ENCODE measurements at regions not wholly inside any gene's neighbourhood (a gene's known extent, or its start where the extent isn't known, plus 50 kb on each side); places are given as distances from the start of the nearest gene placed in this dataset.
"Not testable (repeated sequence)": the region's sequence is repeated elsewhere in the genome, so short reads cannot be mapped to it uniquely, and the experiment has no call there.

DNA sequence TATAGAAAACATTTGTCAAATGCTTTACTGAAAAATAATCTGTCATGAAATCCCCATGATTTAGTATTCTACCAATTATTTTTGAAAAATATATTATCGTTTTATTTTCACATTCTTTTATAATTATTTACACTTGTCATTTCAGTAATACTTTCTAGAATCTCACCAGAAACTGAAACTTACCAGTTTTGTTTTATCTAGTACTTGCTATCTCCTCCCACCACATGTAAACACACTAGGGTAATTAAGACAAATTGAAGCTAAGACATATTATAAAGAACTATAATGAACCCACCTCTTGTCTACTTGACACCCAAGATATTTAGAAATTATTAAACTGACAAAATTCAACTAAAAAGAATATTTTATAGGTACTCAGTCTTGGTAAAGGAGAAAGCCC is 51.5 kb upstream of the GRM3 start:
- DNase-seq: no peak

DNA sequence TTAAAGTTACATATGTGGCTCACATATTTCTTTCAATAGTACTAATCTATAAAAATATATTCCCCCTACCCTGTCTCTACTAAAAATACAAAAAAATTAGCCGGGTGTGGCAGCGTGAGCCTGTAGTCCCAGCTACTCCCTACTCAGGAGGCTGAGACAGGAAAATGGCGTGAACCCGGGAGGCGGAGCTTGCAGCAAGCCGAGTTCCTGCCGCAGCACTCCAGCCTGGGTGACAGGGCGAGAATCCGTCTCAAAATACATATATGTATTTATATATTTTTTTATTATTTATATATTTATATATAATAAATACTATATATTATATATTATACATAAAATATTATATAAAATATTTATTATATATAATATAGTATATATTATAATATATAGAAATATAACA is 69.7 kb upstream of the GRM3 start:
- DNase-seq: no peak

DNA sequence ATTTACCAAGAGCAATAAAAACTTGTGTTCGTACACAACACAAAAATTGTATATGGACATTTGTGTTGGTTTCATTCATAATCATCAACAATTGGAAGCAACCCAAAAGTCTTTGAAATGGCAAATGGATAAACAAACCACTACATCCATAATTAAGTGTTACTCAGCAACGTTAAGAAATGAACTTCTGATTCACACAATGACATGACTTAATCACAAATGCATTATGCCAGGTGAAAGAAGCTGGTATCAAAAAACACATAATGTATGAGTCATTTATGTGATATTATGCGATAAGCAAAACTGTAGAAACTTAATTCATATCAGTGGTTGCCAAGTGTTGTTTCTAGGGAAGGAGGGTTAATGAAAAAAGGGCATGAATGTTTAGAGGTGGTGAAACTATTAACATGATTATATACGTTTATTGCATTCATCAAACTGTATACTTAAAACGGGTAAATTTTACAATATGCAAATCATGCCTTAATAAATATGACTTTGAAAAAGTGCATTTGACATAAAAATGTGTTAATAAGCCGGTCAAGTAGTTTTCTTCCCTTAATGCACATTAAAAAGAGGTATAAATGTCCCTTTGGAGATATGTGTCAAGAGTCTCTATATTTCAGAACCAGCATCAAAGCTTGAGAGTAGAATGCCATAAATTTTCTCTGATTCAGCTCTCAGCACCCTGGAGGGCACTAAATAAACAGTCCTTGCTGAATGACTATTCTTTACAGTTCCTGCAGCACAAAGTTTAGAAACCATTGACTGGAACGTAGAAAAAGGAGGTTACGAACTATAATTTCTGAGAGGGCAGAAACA is 84.8 kb upstream of the GRM3 start:
- no peak for DNase-seq

DNA sequence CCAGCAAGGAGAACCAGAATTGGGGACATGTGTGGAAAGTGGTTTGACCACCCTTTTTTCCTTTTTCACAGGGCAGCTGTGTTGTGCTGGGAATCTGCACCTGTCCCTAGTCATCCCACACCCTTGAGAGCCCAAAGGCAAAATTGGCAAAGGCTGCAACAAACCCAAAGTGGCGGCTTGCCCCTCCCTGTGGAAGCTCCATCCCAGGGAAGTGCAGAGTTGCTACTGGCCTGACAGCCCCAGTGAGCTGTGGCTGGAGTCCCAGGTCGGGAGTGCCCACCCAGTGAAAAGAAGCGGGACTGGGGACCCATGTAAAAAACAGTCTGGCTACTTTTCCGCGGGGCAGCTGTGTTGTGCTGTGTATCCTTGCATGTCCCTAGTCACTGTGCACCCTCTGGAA is 109.1 kb upstream of the GRM3 start:
- no peak for DNase-seq

DNA sequence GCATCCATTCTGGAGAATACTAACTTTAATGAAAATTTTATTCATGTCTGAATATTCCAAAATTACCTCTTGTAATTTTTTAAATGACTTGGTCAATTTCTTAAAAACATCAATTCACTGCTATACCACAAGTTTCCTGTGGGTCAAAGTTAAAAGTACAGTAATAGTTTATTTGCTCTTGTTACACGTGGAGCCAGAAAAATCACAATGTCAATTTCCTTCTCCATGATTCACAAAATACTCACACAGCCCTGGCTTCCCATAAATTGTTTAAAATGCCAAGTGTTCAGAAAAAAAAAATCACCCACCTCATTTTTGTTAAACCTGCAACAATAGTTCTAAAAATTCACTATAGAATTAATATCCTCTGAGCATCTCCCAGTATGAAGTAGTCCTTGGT is 139.5 kb upstream of the GRM3 start:
- no peak for DNase-seq

DNA sequence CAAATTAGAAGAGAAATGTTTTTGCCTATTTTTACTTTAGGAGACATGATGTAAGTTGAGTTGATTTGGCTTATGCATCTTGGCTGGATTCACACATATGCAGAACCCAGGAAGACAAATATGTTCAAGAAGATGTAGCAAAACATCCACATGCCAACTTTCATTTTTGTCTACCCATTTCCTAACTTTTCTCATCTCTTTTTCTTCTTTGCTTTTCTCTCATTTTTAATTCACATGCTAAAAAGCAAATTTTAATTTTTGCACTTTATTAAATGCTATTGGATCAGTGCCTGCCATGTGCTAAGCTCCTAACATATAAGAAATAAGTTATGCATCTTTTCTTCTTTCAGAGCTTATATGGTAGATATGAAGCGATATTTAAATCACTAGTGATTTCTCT is 143.7 kb upstream of the GRM3 start:
- no peak for DNase-seq

DNA sequence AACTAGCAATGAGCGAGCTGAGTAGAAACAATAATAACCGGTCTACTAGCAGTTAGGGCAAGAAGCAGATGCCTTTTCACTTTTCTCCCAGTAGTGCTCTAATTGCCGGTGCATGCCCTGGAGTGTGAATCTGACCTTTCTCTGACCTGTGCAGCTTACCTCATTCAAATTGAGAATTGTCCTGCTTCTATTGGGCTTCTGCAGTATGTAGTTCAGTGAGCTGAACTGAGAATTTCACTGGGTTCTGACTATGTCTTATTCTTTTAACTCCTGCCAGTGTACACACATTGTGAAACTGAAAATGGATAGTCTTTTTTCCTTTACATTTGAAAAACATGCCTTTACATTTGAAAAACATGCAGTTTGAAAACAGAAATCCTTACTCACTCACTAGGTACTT is 157.9 kb upstream of the GRM3 start:
- DNase-seq: no peak

DNA sequence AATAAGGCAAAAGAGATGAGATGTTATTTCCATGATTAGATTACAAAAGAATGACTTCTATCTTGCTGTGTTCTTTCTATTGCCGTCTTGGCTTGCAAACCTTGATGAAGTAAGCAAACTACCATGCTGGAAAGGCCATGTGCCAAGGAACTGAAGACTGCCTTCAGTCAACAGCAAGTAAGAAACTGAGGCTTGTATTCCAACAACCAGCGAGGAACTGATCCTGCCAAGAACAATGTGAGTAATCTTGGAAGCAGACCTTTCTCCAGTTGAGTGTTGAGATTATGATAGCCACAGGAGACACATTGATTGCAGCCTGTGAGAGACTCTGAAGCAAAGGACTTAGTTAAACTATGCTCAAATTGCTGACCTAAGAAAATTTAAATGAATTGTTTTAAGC is 164.6 kb upstream of the GRM3 start:
- DNase-seq: no peak

DNA sequence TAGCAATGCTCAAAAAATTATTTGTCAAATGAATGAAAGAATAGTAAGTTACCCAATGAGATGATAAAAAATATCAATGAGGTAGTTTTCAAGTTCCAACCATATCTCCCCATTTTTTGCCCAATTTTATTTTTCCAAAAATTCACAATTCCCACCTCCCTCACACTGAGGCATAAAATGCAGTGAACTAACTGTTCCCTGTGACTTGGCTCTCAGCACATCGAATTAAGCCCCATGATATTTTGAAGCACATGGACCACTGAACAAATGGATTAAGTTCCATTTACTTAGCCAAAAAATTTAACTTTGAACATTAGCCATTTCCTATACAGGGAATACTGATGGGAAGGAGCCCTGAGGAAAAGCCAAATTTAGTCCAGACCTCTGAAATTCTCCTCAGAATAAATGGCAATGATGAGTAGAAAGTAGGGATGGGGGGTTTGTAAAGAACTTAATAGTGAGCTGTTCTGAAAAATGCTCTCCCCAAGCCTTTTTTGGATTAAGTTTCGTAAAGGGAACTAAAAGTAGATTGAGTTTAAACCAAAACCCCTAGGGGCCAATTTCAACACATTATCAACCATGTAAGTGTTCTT is 166.3 kb upstream of the GRM3 start:
- DNase-seq: no peak

DNA sequence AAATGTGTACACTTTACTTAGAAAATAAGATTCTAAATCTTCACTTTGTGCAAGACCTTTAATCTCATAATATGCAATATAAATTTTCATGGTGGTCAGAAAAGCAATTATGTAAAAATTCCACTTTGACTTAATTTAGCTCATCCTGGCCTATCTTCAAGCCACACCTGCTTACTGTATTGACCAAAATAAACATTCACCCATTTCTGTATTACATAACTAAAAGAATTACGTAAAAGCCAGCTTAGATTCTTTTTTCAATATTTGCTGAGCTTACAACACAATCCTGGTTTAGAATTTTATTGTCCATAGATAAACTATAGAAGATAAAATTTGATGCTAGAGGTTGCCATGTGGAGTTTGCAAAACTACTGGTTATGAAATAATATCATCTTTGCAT is 172.9 kb upstream of the GRM3 start:
- no peak for DNase-seq

DNA sequence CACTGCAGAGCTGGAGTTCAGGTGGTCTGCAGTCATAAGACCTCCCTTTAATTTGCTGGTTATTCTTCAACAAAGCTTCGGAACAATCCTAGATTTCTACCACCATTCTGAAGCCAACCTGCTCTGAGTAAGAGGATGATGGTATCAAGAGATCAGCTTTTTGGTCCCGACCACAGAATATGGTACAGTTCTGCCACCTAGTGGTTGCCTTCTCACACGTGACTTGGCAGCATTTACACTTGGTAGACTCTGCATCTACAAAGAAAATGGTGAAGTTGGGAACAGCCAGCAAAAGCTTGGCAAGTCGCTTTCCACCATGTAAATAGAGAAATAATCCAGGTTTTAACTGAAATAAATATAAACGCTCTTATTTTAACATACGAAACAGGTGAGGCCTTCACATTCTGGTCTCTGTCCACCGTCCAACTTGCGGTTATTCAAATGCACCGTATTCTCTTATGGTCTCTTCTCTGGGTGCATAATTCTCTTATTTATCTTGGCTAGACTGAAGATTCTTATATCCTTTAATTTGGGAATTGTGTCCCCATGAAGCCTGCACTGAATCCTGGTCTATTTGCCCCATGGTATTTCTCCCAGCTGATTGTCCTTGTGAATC is 173.9 kb upstream of the GRM3 start:
- DNase-seq: peak in 1 of 4 experiments; percentile 6

DNA sequence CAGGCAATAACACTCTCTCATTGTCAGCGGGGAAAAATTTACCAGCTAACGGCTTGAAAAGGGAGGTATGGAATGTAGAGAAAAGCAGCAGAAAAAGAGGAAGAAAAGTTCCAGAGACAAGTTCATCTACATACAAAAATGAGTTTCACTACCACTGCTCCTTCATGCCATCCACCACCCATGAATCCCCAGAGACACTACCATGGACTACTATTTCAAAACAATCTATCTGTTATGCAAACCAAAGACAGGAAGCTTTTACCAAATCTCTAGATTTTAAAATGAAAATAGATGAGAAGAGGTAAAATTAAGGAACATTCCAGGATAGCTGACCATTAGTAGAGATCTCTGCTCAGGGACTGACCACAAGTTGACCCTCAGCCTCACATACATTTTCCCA is 189.0 kb upstream of the GRM3 start:
- DNase-seq: no peak

DNA sequence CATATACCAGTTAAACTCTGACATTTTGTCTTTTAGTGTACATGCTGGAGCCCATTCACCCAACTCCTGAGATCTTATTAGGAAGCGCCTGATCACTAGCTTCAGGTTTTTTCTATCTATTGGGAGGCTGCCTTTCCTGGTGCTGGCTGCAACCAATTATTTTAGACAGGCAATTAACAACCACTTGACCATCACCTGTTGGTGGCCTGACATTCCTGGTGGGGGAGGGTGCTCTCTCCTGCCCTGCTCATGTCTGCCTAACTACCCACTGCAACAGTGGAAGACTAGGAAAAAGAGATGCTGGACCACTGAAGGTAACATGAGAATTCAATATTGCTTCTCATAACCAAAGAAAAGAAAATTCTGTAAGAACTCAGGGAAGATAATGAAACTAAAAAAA is 190.3 kb upstream of the GRM3 start:
- DNase-seq: no peak

DNA sequence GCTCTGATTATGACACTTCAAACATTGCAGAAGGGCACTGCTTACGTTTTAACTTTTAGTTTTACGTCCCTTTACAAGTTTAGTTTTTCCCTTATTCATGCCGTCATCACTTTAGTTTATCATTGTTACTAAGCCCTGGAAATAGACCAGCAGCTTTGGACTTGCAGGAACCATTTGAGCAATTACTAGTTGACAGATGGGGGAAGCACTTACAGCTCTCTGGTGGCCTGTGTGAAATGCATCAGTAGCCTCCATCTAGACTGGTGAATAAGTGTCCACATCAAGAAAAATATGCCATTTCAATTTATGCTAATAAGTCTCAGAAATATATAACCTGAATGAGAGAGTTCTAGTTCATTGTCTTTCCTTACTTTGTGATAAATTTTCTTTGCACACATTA is 194.9 kb upstream of the GRM3 start:
- DNase-seq: no peak

DNA sequence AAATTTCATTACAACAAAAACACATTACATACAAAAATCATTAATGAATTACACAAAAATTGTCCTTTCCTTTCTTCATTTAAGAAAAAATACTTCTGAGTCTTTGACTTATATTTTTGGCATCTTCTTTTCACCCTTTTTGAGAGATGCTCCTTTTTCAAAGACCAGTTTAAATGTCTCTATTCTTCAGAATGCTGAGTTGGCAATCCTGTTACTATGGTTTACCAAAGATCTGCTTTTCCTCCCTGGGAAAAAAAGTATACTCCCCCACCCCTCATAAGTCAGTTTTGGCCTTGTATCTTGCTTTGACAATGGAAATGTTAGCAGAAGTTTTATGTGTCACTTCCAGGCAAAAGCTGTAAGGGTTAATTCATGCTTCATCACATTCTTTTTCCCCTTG is 198.4 kb upstream of the GRM3 start:
- no peak for DNase-seq

DNA sequence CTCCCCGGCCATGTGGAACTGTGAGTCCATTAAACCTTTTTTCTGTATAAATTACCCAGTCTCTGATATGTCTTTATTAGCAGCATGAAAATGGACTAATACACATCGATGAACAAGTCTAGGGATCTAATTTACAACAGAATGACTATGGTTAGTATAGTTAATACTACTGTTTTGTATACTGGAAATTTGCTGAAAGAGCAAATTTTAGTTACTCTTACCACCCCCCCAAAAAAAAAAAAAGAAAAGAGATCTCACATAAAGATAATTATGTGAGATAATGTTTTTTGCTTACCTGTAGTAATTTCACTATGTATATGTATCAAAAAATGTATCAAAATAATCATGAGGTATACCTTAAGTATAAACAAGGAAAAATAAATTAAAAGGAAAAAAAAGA is 199.5 kb upstream of the GRM3 start:
- no peak for DNase-seq

DNA sequence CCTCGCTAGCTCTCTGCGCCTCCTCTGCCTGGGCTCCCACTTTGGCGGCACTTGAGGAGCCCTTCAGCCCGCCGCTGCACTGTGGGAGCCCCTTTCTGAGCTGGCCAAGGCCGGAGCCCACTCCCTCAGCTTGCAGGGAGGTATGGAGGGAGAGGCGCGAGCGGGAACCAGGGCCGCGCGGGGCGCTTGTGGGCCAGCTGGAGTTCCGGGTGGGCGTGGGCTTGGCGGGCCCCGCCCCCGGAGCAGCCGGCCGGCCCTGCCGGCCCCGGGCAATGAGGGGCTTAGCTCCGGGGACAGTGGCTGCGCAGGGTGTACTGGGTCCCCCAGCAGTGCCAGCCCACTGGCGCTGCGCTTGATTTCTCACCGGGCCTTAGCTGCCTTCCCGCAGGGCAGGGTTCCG is 203.3 kb upstream of the GRM3 start:
- not testable (repeated sequence) for DNase-seq

DNA sequence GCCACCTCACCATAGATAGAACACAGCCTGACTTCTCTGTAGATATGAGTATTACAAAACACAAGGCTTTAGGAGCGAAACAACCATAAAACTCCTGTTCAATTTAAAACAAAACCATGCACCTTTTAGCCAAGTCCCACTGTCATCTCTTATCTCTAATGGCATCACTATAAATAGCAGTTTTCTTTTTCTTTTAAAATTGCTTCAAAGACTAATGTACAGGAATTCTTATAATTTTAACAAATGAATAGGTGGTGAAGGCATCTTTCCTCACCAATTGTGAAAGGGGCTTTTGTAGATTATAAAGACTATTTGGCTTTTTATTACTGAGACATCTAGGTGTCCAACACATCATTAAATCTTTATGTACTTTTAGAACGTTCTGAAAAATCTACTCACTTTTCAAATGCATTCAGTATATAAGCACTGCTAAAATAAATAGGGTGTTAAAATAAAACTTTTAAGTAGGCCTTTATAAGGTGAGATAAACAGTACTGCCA is 205.7 kb upstream of the GRM3 start:
- no peak for DNase-seq

DNA sequence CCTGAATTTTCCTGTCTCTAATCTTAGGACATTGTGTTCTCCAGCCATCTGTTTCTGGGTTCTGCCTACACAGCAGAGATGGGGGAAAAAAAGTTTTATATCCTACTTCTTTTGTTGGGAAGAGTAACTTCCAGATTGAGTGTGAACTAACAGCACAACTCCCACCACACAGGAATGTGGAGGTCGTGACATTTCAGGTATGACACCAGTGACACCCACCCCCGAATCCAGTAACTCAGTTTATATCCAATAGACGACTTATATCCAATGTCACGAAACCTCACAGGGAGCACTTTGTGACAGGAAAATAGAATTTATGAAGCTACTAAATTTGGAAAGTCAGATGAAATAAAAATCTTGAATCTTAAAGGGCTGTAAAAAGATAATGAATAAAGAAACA is 211.9 kb upstream of the GRM3 start:
- DNase-seq: no peak

DNA sequence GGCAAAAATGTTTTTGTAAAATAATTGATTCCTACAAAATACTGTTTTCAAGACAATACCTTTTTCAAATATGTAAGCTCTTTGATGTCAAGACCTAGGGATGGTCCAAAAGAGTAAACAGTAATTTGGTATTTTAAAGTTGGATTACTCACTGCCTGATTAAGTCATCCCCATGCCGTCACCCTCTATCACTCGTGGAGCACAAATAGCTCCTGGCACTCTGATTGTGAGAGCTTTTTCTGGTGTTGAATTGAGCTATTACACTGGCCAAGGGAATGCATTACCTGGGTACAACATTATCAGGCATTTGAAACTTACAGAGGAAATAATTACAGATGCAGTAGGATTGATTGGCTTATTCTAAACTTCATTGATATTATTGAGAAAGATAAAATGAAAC is 231.9 kb upstream of the GRM3 start:
- DNase-seq: no peak

DNA sequence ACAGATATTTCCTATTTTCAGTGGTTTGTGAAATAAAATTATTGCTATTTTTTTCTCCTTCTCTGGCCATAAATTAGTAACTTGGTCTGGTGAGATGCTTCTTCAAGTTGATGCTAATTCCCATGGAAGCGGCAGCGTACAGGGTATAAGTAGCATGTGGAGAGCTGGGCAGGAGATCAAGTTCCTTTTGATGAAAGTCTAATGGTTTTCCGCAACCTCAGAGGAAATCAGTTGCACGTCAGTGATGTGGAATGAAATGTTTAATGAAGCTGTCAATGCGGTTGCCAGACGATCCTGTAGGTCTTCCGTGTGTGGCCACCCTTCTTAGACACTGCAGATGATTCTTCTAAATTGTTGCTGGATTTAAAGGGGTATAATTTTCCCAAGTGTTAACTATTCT is 236.4 kb upstream of the GRM3 start:
- no peak for DNase-seq

DNA sequence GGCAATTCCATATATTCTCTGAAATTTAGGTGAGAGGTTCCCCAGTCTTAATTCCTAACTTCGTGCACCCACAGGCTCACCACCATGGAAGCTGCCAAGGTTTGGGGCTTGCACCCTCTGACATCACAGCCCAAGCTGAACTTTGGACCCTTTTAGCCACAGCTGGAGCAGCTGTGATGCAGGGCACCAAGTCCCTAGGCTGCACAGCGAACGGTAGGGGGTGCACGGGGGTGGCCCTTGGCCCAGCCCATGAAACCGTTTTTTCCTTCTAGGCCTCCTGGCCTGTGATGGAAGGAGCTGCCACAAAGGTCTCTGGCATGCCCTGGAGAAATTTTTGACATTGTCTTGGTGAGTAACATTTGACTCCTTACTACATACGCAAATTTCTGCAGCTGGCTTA is 251.9 kb upstream of the GRM3 start:
- no peak for DNase-seq

DNA sequence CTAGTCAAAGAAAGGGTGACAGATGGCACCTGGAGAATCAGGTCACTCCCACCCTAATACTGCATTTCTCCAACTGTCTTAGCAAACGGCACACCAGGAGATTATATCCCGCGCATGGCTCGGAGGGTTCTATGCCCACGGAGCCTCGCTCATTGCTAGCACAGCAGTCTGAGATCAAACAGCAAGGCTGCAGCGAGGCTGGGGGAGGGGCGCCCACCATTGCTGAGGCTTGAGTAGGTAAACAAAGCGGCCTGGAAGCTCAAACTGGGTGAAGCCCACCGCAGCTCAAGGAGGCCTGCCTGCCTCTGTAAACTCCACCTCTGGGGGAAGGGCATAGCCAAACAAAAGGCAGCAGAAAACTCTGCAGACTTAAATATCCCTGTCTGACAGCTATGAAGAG is 268.1 kb upstream of the GRM3 start:
- not testable (repeated sequence) for DNase-seq

DNA sequence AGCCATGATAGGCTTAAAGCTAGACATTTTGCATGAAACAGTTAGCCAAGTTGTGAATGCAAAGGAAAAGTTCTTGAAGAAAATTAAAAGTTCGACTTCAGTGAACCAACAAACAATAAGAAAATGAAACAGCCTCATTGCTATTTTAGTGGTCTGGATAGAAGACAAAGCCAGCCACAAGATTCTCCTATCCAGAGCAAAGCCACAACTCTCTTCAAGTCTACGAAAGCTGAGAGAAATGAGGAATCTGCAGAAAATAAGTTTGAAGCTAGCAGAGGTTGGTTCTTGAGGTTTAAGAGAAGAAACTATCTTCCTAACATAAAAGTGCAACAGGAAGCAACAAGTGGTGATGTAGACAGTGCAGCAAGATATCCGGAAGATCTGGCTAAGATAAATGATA is 271.4 kb upstream of the GRM3 start:
- no peak for DNase-seq
